AG09319 (cell line): ENCODE measurements at regions not wholly inside any gene's neighbourhood (a gene's known extent, or its start where the extent isn't known, plus 50 kb on each side); places are given as distances from the start of the nearest gene placed in this dataset.

Experiments used
- DNase-seq: peaks from one replicate; pipeline ENCODE4 v3.0.0-alpha.2; 2010; ENCODE audit warnings: low read depth; ENCODE audit errors: extremely low read depth
- TF ChIP-seq, protein P1 (sequence below): IDR thresholded peaks from 2 replicates; pipeline ENCODE4 v1.5.1; 2011; ENCODE audit warnings: low read depth, mild to moderate bottlenecking, inconsistent platforms, low read length, moderate library complexity

DNA sequence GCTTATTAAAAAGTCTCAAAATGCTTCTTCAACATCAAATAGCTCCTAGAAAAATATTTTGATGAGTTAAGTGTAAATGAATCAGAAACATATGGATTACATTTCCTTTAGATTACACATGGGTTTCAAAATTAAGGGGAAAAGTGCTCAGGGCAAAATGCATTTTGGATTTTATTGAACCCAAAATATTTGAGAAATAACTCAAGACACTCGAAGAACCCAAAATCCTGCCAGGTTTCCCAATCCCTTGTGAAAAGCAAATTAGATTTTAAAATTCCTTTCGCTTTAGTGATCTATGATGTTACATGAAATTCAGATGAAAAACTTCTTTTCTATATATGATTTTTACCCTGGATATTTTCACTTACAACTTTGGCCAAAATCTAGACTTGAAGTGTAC lies 847.4 kb upstream of the SOX9 start:
- TF ChIP-seq, protein P1, sequence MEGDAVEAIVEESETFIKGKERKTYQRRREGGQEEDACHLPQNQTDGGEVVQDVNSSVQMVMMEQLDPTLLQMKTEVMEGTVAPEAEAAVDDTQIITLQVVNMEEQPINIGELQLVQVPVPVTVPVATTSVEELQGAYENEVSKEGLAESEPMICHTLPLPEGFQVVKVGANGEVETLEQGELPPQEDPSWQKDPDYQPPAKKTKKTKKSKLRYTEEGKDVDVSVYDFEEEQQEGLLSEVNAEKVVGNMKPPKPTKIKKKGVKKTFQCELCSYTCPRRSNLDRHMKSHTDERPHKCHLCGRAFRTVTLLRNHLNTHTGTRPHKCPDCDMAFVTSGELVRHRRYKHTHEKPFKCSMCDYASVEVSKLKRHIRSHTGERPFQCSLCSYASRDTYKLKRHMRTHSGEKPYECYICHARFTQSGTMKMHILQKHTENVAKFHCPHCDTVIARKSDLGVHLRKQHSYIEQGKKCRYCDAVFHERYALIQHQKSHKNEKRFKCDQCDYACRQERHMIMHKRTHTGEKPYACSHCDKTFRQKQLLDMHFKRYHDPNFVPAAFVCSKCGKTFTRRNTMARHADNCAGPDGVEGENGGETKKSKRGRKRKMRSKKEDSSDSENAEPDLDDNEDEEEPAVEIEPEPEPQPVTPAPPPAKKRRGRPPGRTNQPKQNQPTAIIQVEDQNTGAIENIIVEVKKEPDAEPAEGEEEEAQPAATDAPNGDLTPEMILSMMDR: no peak
- DNase-seq: no peak

DNA sequence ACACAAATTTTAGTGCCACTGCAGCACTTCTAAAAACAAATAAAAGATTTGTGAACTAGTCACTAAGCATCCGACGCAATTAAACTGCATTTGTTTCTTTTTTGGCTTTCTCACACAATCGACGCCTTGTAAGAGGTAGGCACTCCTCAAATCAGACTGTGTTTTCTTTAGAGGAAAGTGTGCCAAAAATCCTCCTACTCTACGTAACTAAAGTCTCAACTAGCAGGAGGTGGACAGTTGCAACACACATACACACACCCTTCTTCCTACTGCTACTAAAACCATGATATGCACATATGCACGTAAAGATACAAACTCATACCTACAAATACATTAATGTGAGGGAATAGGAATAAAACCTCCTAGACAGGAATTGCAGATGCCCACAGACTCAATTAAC lies 844.7 kb upstream of the SOX9 start:
- DNase-seq: no peak
- TF ChIP-seq, protein P1: no peak

DNA sequence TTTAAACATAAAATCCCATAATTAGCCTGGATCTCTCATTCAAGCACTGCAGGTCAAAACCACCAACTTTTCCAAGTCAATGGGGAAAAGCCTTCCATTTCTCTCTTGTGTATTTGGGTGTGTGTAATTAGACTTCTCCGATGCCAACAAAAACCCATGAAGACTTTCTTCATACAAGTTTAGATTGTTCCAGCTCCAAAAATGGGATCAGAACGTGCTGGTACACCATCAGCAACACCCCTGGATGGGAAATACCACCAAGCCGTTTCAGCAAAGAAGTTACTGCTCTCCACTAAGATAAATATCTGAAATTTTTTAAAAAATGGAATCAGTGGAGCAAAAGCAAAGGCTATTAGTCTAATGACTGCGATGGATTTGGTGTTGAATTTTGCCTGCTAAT lies 837.3 kb upstream of the SOX9 start:
- TF ChIP-seq, protein P1: no peak
- no peak for DNase-seq

DNA sequence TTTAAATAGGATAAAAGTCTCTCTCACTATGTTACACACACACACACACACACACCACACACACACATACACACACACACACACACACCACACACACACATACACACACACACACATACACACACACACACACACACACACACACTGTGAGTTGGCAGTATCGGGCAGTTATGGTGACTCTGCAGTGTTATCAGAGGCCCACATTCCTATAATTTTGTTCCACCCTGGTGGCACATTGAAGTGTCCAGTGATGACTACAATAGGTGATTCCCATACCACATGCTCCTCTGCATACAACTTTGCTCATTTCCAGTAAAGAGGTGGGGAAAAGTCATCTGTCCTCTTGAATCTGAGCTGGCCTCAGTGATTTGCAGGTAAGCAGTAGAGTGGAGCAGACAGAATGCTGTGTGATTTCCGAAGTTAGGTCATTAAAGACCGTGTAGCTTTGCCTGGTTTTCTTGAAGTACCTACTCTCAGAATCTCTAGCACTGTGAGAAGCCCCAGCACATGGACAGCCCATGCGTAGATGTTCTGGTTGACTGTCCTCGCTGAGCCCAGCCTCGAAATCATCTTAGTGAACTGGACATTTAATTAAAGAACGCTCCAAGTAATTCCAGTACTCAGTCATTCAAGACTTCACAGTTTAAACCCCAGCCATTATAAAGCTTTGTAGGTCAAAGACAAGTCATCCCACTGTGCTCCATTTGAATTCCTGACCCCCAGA lies 836.6 kb upstream of the SOX9 start:
- no peak for DNase-seq
- TF ChIP-seq, protein P1: no peak

DNA sequence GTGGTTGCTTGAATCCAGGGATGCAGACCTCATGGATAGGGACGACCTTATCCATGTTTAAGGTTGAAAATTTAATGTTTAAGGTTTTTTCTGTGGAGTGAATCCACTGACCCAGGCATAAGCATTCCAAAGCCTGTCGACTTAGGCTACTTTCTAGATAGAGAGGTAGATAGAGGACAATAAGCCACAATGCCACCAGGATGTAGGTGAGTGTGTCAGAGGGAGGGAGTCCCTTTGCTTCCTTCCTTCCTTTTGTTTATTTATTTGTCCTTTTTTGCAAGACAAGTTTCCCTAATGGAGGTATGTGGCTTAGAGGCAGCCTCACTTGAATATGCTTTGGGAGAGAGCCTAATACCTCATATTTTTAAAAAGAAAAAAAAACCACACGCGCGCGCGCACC lies 834.2 kb upstream of the SOX9 start:
- no peak for DNase-seq
- TF ChIP-seq, protein P1: no peak

DNA sequence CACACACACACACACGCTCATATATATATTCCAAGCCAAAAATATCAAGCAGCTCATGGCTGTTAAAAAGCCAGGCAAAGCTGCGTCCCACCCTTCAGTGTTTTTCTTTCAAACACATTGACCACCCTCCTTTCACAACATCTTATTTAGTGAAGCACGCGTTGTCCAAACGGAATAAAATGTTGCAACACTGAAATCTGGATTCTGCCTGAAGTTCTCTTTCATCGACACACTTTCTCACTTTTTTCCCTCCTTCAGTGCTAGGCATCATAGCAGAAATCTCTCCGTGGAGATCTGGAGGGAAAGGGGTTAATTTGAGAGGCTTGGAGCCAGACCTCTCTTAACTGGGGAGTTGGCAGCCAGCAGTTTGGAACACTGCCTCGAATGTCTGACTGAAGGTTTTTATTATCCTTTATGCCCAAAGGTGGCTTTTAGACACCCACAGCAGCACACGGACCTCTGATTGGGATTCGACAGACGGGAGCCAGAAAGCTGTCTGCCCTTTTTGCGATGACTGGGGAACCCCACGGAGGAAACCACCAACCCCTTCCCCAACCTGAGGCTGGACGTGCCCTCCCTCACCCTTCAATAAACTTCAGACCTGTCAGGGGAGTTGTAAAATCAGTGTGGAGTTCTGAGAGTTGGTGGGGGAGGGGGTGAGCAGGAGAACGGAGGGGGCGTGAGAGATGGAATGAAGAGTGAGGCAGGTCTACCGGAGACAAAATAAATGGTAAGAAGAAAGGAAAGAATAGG lies 833.6 kb upstream of the SOX9 start:
- no peak for DNase-seq
- TF ChIP-seq, protein P1: no peak

DNA sequence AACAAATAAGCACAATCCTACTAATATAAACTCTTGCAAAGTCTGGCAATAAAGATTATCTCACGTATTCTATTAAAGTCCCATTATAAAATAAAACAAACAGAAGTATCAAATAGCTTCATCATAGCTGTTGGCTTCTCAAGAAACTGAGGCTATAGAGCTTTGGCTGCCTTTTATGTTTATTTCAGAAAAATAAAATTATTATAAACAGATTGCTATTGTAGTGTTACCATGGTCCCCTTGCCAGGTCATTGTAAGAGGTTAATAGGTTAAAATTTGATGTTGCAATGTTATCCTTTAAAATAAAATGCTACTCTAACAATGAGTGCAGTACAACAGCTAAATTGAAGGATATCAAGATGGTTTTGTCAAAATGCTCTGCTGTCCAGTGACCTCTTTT lies 828.8 kb upstream of the SOX9 start:
- TF ChIP-seq, protein P1: no peak
- no peak for DNase-seq
